LNCaP clone FGC (cell line): ENCODE measurements at regions not wholly inside any gene's neighbourhood (a gene's known extent, or its start where the extent isn't known, plus 50 kb on each side); places are given as distances from the start of the nearest gene placed in this dataset.

Experiments used
- DNase-seq: peaks from one replicate; pipeline ENCODE4 v3.0.0-alpha.2; 2011; ENCODE audit warnings: low read depth
- H3K4me3 ChIP-seq: 2 replicates; pipeline ENCODE4 v1.5.1; 2011; ENCODE audit warnings: mild to moderate bottlenecking, low read depth, low read length, control low read depth
- TF ChIP-seq, protein P1 (sequence below): IDR thresholded peaks from 2 replicates; pipeline ENCODE4 v1.5.1; 2012; ENCODE audit warnings: mild to moderate bottlenecking; ENCODE audit not compliant: control insufficient read depth, insufficient read depth; ENCODE audit errors: extremely low read depth

- H3K4me3 ChIP-seq = no peak overlapping the region
- TF ChIP-seq, protein P1, sequence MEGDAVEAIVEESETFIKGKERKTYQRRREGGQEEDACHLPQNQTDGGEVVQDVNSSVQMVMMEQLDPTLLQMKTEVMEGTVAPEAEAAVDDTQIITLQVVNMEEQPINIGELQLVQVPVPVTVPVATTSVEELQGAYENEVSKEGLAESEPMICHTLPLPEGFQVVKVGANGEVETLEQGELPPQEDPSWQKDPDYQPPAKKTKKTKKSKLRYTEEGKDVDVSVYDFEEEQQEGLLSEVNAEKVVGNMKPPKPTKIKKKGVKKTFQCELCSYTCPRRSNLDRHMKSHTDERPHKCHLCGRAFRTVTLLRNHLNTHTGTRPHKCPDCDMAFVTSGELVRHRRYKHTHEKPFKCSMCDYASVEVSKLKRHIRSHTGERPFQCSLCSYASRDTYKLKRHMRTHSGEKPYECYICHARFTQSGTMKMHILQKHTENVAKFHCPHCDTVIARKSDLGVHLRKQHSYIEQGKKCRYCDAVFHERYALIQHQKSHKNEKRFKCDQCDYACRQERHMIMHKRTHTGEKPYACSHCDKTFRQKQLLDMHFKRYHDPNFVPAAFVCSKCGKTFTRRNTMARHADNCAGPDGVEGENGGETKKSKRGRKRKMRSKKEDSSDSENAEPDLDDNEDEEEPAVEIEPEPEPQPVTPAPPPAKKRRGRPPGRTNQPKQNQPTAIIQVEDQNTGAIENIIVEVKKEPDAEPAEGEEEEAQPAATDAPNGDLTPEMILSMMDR = no peak
- DNase-seq = no peak
These were observed 458.1 kb downstream of the KCTD8 start for GRCh38 chr4:43990551-43990950.

- TF ChIP-seq, protein P1 = no peak
- DNase-seq = no peak
- no peak overlapping the region for H3K4me3 ChIP-seq
These were observed 457.6 kb downstream of the KCTD8 start for GRCh38 chr4:43990963-43991362.

GRCh38 chr4:43992552-43992951 is 456.1 kb downstream of the KCTD8 start:
- H3K4me3 ChIP-seq = no peak overlapping the region
- TF ChIP-seq, protein P1 = no peak
- DNase-seq = no peak

DNA sequence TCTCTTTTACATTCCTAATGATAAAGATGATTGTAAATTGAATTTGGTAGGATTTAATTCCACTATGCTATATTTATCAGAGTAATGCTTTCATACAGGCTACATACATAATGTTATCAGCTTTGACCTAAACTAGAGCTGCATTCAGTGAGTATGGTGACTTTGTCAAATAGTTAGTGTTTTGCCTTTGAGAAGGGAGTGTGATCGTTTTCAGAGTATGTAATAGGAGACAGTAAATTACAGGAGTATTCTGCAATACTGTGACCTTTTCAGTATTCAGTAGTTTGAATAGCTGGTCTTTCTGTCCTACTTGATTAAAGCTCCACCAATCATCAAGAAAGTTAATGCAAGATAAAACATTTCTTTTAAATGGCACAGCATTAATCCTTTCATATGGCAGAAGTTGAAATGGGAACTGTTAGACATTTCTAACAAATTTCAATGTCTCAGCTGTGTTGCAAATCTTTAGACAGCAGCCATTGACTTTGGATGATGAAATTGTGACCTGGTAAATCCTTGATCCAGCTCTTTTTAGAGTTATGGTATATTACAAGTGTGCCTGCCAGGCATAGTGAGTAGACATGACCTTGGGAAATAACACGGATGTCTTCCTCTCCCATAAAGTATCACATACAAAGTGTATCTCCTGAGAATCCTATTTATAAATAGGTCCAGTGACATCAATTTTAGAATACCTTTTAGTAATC is 455.3 kb downstream of the KCTD8 start:
- TF ChIP-seq, protein P1 = no peak
- no peak overlapping the region for H3K4me3 ChIP-seq
- no peak for DNase-seq

GRCh38 chr4:43999669-44000068 is 448.9 kb downstream of the KCTD8 start:
- no peak overlapping the region for H3K4me3 ChIP-seq
- TF ChIP-seq, protein P1 = no peak
- DNase-seq = no peak

DNA sequence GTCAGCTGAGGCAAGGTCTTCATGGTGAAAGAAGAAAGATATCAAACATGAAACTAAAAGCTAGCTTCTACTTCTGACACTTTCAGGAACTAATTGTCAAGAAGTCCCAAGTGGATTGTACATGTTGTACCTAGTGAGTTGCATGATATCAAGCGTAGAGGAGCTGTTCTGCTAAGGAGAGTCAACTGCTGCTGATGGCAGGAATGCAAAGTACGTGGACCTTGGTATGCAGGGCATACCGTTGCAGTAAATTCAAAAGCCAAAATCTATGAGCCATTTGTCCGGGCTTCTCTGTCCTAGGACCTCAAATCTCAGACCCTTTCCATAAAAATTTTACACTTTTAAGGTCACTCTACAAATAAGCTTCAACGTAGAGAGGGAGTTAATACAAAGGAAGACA is 446.2 kb downstream of the KCTD8 start:
- H3K4me3 ChIP-seq = no peak overlapping the region
- TF ChIP-seq, protein P1 = no peak
- DNase-seq = no peak
